Uterus (tissue), 3 donors: ENCODE measurements at regions not wholly inside any gene's neighbourhood (a gene's known extent, or its start where the extent isn't known, plus 50 kb on each side); places are given as distances from the start of the nearest gene placed in this dataset.

Experiments
- DNase-seq, 2 donors: peaks; one replicate each; pipeline ENCODE4 v3.0.0-alpha.2; 2019 to 2020
- H3K27ac ChIP-seq, 2 donors: fragments of 200-600 bp; sonication (generic); 1 replicate in 1 of 2; 2 replicates in 1 of 2; pipeline ENCODE4 v1.5.1; 2016 to 2018
- H3K27me3 ChIP-seq, 2 donors: fragments of 200-600 bp; sonication (generic); one replicate each; pipeline ENCODE4 v1.5.1; 2018 to 2019; ENCODE audit warnings: control low read depth in 1 of 2
- H3K36me3 ChIP-seq, 2 donors: fragments of 200-600 bp; sonication (generic); one replicate each; pipeline ENCODE4 v1.5.1; 2019; ENCODE audit warnings: control low read depth in 1 of 2
- H3K4me1 ChIP-seq, 2 donors: fragments of 200-600 bp; sonication (generic); one replicate each; pipeline ENCODE4 v1.5.1; 2018 to 2019; ENCODE audit warnings: control low read depth in 1 of 2
- H3K4me3 ChIP-seq, 2 donors: fragments of 200-600 bp; sonication (generic); 1 replicate in 1 of 2; 2 replicates in 1 of 2; pipeline ENCODE4 v1.5.1; 2018 to 2019; ENCODE audit warnings: mild to moderate bottlenecking in 1 of 2
- H3K9me3 ChIP-seq, 2 donors: fragments of 200-600 bp; sonication (generic); one replicate each; pipeline ENCODE4 v1.5.1; 2019; ENCODE audit warnings: control low read depth in 1 of 2
- CTCF ChIP-seq, 4 experiments: fragments of 200-600 bp in 2 of 4; fragments of 450-650 bp in 2 of 4; sonication (generic) in 2 of 4; IDR thresholded peaks; one replicate each; pipeline ENCODE4 v1.5.1; 2016 to 2019; ENCODE audit warnings: antibody characterized with exemption in 4 of 4, mild to moderate bottlenecking in 2 of 4, moderate library complexity in 1 of 4
- POLR2A ChIP-seq, 2 donors: fragments of 450-650 bp; IDR thresholded peaks; one replicate each; pipeline ENCODE4 v1.6.1; 2016; ENCODE audit warnings: antibody characterized with exemption in 2 of 2, mild to moderate bottlenecking in 1 of 2, moderate library complexity in 1 of 2
- intact Hi-C: fragments of 100-400 bp; cut with DNase I; formaldehyde crosslinking; loops from one replicate; pipeline ENCODE4 v1.15.1; 2023; ENCODE audit warnings: low total_unique reads
- donor health status: DM: yes; HTN: yes; CAD: no.

GRCh38 chr5:162282191-162282590, 214.6 kb downstream of the GABRG2 start:
- Histone ChIP-seq H3K27ac (no peak overlapping the region), H3K4me1 (no peaks in the 10 kb centered on the region), H3K4me3 (no peak overlapping the region), H3K9me3 (no peaks in the 10 kb centered on the region), H3K27me3 (no peaks in the 10 kb centered on the region), H3K36me3 (no peaks in the 10 kb centered on the region)
- no peak for DNase-seq
- intact Hi-C loops: no loop called here
- TF ChIP-seq CTCF (IDR thresholded peaks at IDR 0.05) (no peak), POLR2A (IDR thresholded peaks at IDR 0.05) (no peak)

GRCh38 chr5:162283609-162284008, 216.0 kb downstream of the GABRG2 start:
- no peak overlapping the region for H3K4me3 ChIP-seq
- no peaks in the 10 kb centered on the region for H3K4me1 ChIP-seq
- no peak overlapping the region for H3K27ac ChIP-seq
- H3K36me3 ChIP-seq: no peaks in the 10 kb centered on the region
- intact Hi-C loops: no loop called here
- TF ChIP-seq CTCF (IDR thresholded peaks at IDR 0.05) (no peak), POLR2A (IDR thresholded peaks at IDR 0.05) (no peak)
- no peak for DNase-seq
- no peaks in the 10 kb centered on the region for H3K27me3 ChIP-seq
- no peaks in the 10 kb centered on the region for H3K9me3 ChIP-seq

- no peak overlapping the region for H3K4me3 ChIP-seq
- no peak overlapping the region for H3K27ac ChIP-seq
- no peaks in the 10 kb centered on the region for H3K4me1 ChIP-seq
- no peak for TF ChIP-seq POLR2A (IDR thresholded peaks at IDR 0.05)
- no peak for TF ChIP-seq CTCF (IDR thresholded peaks at IDR 0.05)
- intact Hi-C loops: no loop called here
- no peak for DNase-seq
- no peaks in the 10 kb centered on the region for H3K36me3 ChIP-seq
- H3K27me3 ChIP-seq: no peaks in the 10 kb centered on the region
- no peaks in the 10 kb centered on the region for H3K9me3 ChIP-seq
Measured at GRCh38 chr5:162288647-162289296, 221.2 kb downstream of the GABRG2 start.

- H3K9me3 ChIP-seq: no peaks in the 10 kb centered on the region
- no peak overlapping the region for H3K4me3 ChIP-seq
- H3K4me1 ChIP-seq: no peaks in the 10 kb centered on the region
- H3K36me3 ChIP-seq: no peaks in the 10 kb centered on the region
- DNase-seq: no peak
- H3K27me3 ChIP-seq: no peaks in the 10 kb centered on the region
- TF ChIP-seq CTCF (IDR thresholded peaks at IDR 0.05) (no peak), POLR2A (IDR thresholded peaks at IDR 0.05) (no peak)
- intact Hi-C loops: no loop called here
- no peak overlapping the region for H3K27ac ChIP-seq
Measured at GRCh38 chr5:162289489-162289888, 221.9 kb downstream of the GABRG2 start.

GRCh38 chr5:162299793-162300192, 232.2 kb downstream of the GABRG2 start:
- intact Hi-C loops: no loop called here
- no peak overlapping the region for H3K27ac ChIP-seq

More at GRCh38 chr5:162299793-162300192, 232.2 kb downstream of the GABRG2 start:
- Histone ChIP-seq H3K4me3 (no peak overlapping the region), H3K36me3 (no peaks in the 10 kb centered on the region), H3K9me3 (no peaks in the 10 kb centered on the region), H3K4me1 (no peaks in the 10 kb centered on the region), H3K27me3 (no peaks in the 10 kb centered on the region)
- TF ChIP-seq POLR2A (IDR thresholded peaks at IDR 0.05) (no peak), CTCF (IDR thresholded peaks at IDR 0.05) (no peak)
- no peak for DNase-seq
